Testis (tissue), 2 donors: ENCODE measurements at regions not wholly inside any gene's neighbourhood (a gene's known extent, or its start where the extent isn't known, plus 50 kb on each side); places are given as distances from the start of the nearest gene placed in this dataset.
"Not testable (repeated sequence)": the region's sequence is repeated elsewhere in the genome, so short reads cannot be mapped to it uniquely, and the experiment has no call there.

ENCODE experiments used
- POLR2A ChIP-seq: fragments of 450-650 bp; IDR thresholded peaks from one replicate; pipeline ENCODE4 v1.6.1; 2017; ENCODE audit warnings: antibody characterized with exemption, mild to moderate bottlenecking, moderate library complexity
- TF ChIP-seq, protein P1 (sequence below), 3 experiments: fragments of 450-650 bp in 2 of 3; fragments of 200-600 bp in 1 of 3; sonication (generic) in 1 of 3; IDR thresholded peaks; one replicate each; pipeline ENCODE4 v1.5.1; 2016 to 2019; ENCODE audit warnings: antibody characterized with exemption in 3 of 3, mild to moderate bottlenecking in 2 of 3, moderate library complexity in 1 of 3

DNA sequence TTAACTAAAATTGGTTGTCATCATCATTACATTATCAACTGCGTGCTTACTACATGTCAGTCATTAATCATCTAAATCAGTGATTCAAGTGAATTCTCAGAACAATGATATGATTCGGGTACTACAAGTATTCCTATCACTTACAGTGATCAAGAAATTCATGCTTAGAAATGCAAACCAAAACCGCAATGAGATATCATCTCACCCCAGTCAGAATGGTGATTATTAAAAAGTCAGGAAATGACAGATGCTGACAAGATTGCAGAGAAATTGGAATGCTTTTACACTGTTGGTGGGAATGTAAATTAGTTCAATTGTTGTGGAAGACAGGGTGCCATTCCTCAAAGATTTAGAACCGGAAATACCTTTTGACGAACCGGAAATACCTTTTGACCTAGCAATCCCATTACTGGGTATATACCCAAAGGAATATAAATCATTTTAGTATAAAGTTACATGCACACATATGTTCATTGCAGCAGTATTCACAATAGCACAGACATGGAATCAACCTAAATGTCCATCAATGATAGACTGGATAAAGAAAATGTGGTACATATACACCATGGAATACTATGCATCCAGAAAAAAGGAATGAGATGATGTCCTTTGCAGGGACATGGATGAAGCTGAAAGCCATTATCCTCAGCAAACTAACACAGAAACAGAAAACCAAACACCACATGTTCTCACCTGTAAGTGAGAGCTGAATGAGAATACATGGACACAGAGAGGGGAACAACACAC lies 124.4 kb downstream of the KCNJ2 start:
- TF ChIP-seq POLR2A = not testable (repeated sequence)
- TF ChIP-seq, protein P1, sequence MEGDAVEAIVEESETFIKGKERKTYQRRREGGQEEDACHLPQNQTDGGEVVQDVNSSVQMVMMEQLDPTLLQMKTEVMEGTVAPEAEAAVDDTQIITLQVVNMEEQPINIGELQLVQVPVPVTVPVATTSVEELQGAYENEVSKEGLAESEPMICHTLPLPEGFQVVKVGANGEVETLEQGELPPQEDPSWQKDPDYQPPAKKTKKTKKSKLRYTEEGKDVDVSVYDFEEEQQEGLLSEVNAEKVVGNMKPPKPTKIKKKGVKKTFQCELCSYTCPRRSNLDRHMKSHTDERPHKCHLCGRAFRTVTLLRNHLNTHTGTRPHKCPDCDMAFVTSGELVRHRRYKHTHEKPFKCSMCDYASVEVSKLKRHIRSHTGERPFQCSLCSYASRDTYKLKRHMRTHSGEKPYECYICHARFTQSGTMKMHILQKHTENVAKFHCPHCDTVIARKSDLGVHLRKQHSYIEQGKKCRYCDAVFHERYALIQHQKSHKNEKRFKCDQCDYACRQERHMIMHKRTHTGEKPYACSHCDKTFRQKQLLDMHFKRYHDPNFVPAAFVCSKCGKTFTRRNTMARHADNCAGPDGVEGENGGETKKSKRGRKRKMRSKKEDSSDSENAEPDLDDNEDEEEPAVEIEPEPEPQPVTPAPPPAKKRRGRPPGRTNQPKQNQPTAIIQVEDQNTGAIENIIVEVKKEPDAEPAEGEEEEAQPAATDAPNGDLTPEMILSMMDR (IDR thresholded peaks at IDR 0.05) = not testable (repeated sequence)
